MG63 (cell line): ENCODE measurements at regions not wholly inside any gene's neighbourhood (a gene's known extent, or its start where the extent isn't known, plus 50 kb on each side); places are given as distances from the start of the nearest gene placed in this dataset.

Experiments used
- DNase-seq: peaks from one replicate; pipeline ENCODE4 v3.0.0-alpha.2; 2020
- H3K27me3 ChIP-seq: fragments of 250-450 bp; sonication (Bioruptor Pico); 2 replicates; pipeline ENCODE4 v1.5.1; 2020; ENCODE audit warnings: mild to moderate bottlenecking, moderate library complexity
- H3K36me3 ChIP-seq: fragments of 250-450 bp; sonication (Bioruptor Pico); 2 replicates; pipeline ENCODE4 v1.5.1; 2020; ENCODE audit warnings: mild to moderate bottlenecking, moderate library complexity
- H3K4me3 ChIP-seq: fragments of 250-450 bp; sonication (Bioruptor Pico); 2 replicates; pipeline ENCODE4 v1.5.1; 2020; ENCODE audit warnings: mild to moderate bottlenecking, moderate library complexity
- H3K9me3 ChIP-seq: fragments of 250-450 bp; sonication (Bioruptor Pico); 2 replicates; pipeline ENCODE4 v1.5.1; 2020; ENCODE audit warnings: mild to moderate bottlenecking, moderate library complexity

- Histone ChIP-seq H3K9me3 (no peaks in the 10 kb centered on the region), H3K36me3 (no peaks in the 10 kb centered on the region), H3K27me3 (no peaks in the 10 kb centered on the region), H3K4me3 (no peak overlapping the region)
- DNase-seq = no peak
Observed at GRCh38 chr20:7080472-7080871, 313.0 kb downstream of the BMP2 start.

GRCh38 chr20:7085467-7085866 is 318.0 kb downstream of the BMP2 start:
- Histone ChIP-seq H3K4me3 (no peak overlapping the region), H3K36me3 (no peaks in the 10 kb centered on the region), H3K9me3 (no peaks in the 10 kb centered on the region), H3K27me3 (no peaks in the 10 kb centered on the region)
- DNase-seq = no peak

- H3K36me3 ChIP-seq = no peaks in the 10 kb centered on the region
- H3K4me3 ChIP-seq = no peak overlapping the region
- H3K27me3 ChIP-seq = no peaks in the 10 kb centered on the region
- no peak for DNase-seq
- no peaks in the 10 kb centered on the region for H3K9me3 ChIP-seq
Observed at GRCh38 chr20:7087803-7088202, 320.3 kb downstream of the BMP2 start.

GRCh38 chr20:7090001-7090400 is 322.5 kb downstream of the BMP2 start:
- Histone ChIP-seq H3K9me3 (no peaks in the 10 kb centered on the region), H3K4me3 (no peak overlapping the region), H3K27me3 (no peaks in the 10 kb centered on the region), H3K36me3 (no peaks in the 10 kb centered on the region)
- no peak for DNase-seq

- Histone ChIP-seq H3K36me3 (no peaks in the 10 kb centered on the region), H3K4me3 (no peak overlapping the region)
- DNase-seq = no peak
Observed at GRCh38 chr20:7090811-7091210, 323.3 kb downstream of the BMP2 start.

GRCh38 chr20:7091655-7092054 is 324.2 kb downstream of the BMP2 start:
- no peak for DNase-seq
- Histone ChIP-seq H3K9me3 (no peaks in the 10 kb centered on the region), H3K4me3 (no peak overlapping the region), H3K27me3 (no peaks in the 10 kb centered on the region), H3K36me3 (no peaks in the 10 kb centered on the region)

More at GRCh38 chr20:7090811-7091210, 323.3 kb downstream of the BMP2 start:
- Histone ChIP-seq H3K27me3 (no peaks in the 10 kb centered on the region), H3K9me3 (no peaks in the 10 kb centered on the region)

GRCh38 chr20:7094438-7094997 is 327.0 kb downstream of the BMP2 start:
- Histone ChIP-seq H3K9me3 (no peaks in the 10 kb centered on the region), H3K4me3 (no peak overlapping the region), H3K36me3 (no peaks in the 10 kb centered on the region), H3K27me3 (no peaks in the 10 kb centered on the region)
- no peak for DNase-seq

GRCh38 chr20:7106910-7107309 is 339.4 kb downstream of the BMP2 start:
- no peak for DNase-seq
- no peak overlapping the region for H3K4me3 ChIP-seq
- H3K36me3 ChIP-seq = no peaks in the 10 kb centered on the region
- H3K9me3 ChIP-seq = no peaks in the 10 kb centered on the region
- no peaks in the 10 kb centered on the region for H3K27me3 ChIP-seq

GRCh38 chr20:7108929-7109328 is 341.4 kb downstream of the BMP2 start:
- Histone ChIP-seq H3K36me3 (no peaks in the 10 kb centered on the region), H3K4me3 (no peak overlapping the region), H3K9me3 (no peaks in the 10 kb centered on the region), H3K27me3 (no peaks in the 10 kb centered on the region)
- no peak for DNase-seq

GRCh38 chr20:7113577-7114466 is 346.3 kb downstream of the BMP2 start:
- peak; percentile 31 for DNase-seq
- H3K9me3 ChIP-seq = no peaks in the 10 kb centered on the region
- no peaks in the 10 kb centered on the region for H3K27me3 ChIP-seq
- no peak overlapping the region for H3K4me3 ChIP-seq
- no peaks in the 10 kb centered on the region for H3K36me3 ChIP-seq

GRCh38 chr20:7123457-7123856 is 356.0 kb downstream of the BMP2 start:
- Histone ChIP-seq H3K36me3 (no peaks in the 10 kb centered on the region), H3K4me3 (no peak overlapping the region), H3K9me3 (no peaks in the 10 kb centered on the region), H3K27me3 (no peaks in the 10 kb centered on the region)
- DNase-seq = no peak

GRCh38 chr20:7124120-7124519 is 356.6 kb downstream of the BMP2 start:
- Histone ChIP-seq H3K27me3 (no peaks in the 10 kb centered on the region), H3K36me3 (no peaks in the 10 kb centered on the region)

GRCh38 chr20:7136886-7137285 is 369.4 kb downstream of the BMP2 start:
- no peak overlapping the region for H3K4me3 ChIP-seq

More at GRCh38 chr20:7124120-7124519, 356.6 kb downstream of the BMP2 start:
- Histone ChIP-seq H3K9me3 (no peaks in the 10 kb centered on the region), H3K4me3 (no peak overlapping the region)
- DNase-seq = no peak

GRCh38 chr20:7137395-7138151 is 370.1 kb downstream of the BMP2 start:
- DNase-seq = no peak
- H3K36me3 ChIP-seq = no peaks in the 10 kb centered on the region
- no peak overlapping the region for H3K4me3 ChIP-seq
- no peaks in the 10 kb centered on the region; the same call in 1 of the 2 replicates for H3K27me3 ChIP-seq
- H3K9me3 ChIP-seq = no peaks in the 10 kb centered on the region

More at GRCh38 chr20:7136886-7137285, 369.4 kb downstream of the BMP2 start:
- Histone ChIP-seq H3K36me3 (no peaks in the 10 kb centered on the region), H3K9me3 (no peaks in the 10 kb centered on the region), H3K27me3 (no peaks in the 10 kb centered on the region; the same call in 1 of the 2 replicates)
- no peak for DNase-seq

- no peaks in the 10 kb centered on the region for H3K27me3 ChIP-seq
- H3K9me3 ChIP-seq = no peaks in the 10 kb centered on the region
- H3K4me3 ChIP-seq = no peak overlapping the region
- H3K36me3 ChIP-seq = no peaks in the 10 kb centered on the region
- DNase-seq = peak; percentile 43
Observed at GRCh38 chr20:7144464-7144863, 377.0 kb downstream of the BMP2 start.

- H3K9me3 ChIP-seq = no peaks in the 10 kb centered on the region
- H3K36me3 ChIP-seq = no peaks in the 10 kb centered on the region
- no peak overlapping the region for H3K4me3 ChIP-seq
- no peak for DNase-seq
- no peaks in the 10 kb centered on the region for H3K27me3 ChIP-seq
Observed at GRCh38 chr20:7146552-7147219, 379.2 kb downstream of the BMP2 start.

- no peaks in the 10 kb centered on the region for H3K36me3 ChIP-seq
- no peaks in the 10 kb centered on the region for H3K27me3 ChIP-seq
- no peak for DNase-seq
- H3K4me3 ChIP-seq = no peak overlapping the region
- no peaks in the 10 kb centered on the region for H3K9me3 ChIP-seq
Observed at GRCh38 chr20:7147220-7147601, 379.7 kb downstream of the BMP2 start.
